Astrocyte of the spinal cord (primary cell): ENCODE measurements at regions not wholly inside any gene's neighbourhood (a gene's known extent, or its start where the extent isn't known, plus 50 kb on each side); places are given as distances from the start of the nearest gene placed in this dataset.

Source experiments
- DNase-seq: peaks from one replicate; pipeline ENCODE4 v3.0.0; 2011; ENCODE audit warnings: low read depth, low spot score
- H3K4me3 ChIP-seq: 2 replicates; pipeline ENCODE4 v1.5.1; 2011; ENCODE audit warnings: low read depth, mild to moderate bottlenecking, low read length, moderate library complexity
- CTCF ChIP-seq: IDR thresholded peaks from 2 replicates; pipeline ENCODE4 v1.5.1; 2012; ENCODE audit warnings: low read depth, mild to moderate bottlenecking, low read length, inconsistent platforms
- in situ Hi-C: cut with HindIII; loops from 2 replicates; pipeline ENCODE4 v1.10.0; 2017; ENCODE audit warnings: low sequenced_read_pairs

GRCh38 chr13:22152751-22153150, 481.9 kb downstream of the FGF9 start:
- TF ChIP-seq CTCF, result no peak
- DNase-seq, result no peak
- H3K4me3 ChIP-seq, result no peak overlapping the region
- in situ Hi-C loops, result no loop called here

- no peak overlapping the region for H3K4me3 ChIP-seq
- in situ Hi-C loops, result no loop called here
- no peak for DNase-seq
- no peak for TF ChIP-seq CTCF
These were observed 483.2 kb downstream of the FGF9 start for GRCh38 chr13:22154041-22154440.

- no peak for TF ChIP-seq CTCF
- H3K4me3 ChIP-seq, result no peak overlapping the region
- no peak for DNase-seq
- in situ Hi-C loops, result no loop called here
These were observed 491.0 kb downstream of the FGF9 start for GRCh38 chr13:22161871-22162270.

GRCh38 chr13:22162889-22163288, 492.0 kb downstream of the FGF9 start:
- no peak for TF ChIP-seq CTCF
- no peak overlapping the region for H3K4me3 ChIP-seq
- DNase-seq, result no peak
- in situ Hi-C loops, result no loop called here

- no peak overlapping the region for H3K4me3 ChIP-seq
- DNase-seq, result no peak
- in situ Hi-C loops, result no loop called here
- no peak for TF ChIP-seq CTCF
These were observed 497.7 kb downstream of the FGF9 start for GRCh38 chr13:22168437-22169190.

GRCh38 chr13:22169473-22169872, 498.6 kb downstream of the FGF9 start:
- DNase-seq, result no peak
- in situ Hi-C loops, result no loop called here
- H3K4me3 ChIP-seq, result no peak overlapping the region
- no peak for TF ChIP-seq CTCF
